ENCODE measurements at regions not wholly inside any gene's neighbourhood (a gene's known extent, or its start where the extent isn't known, plus 50 kb on each side); places are given as distances from the start of the nearest gene placed in this dataset.

GRCh38 chr5:97355775-97356174, 172.7 kb upstream of the RIOK2 start:
- ChIA-PET CTCF (interaction anchor here (0.7 to 2.1 kb wide), 6 partner anchors 14 to 598 kb away, joined by 3 to 6 read pairs (median 3); no protein-coding TSS in a partner anchor), POLR2A (no interaction called here)
- TF ChIP-seq CTCF (IDR thresholded peaks at IDR 0.05; ENCODE audit: control extremely low read depth, extremely low read depth, low read depth, missing control alignments), result no peak
- peak; percentile 37 for DNase-seq (ENCODE audit: extremely low spot score)

GRCh38 chr5:97363577-97363976, 180.5 kb upstream of the RIOK2 start:
- ChIA-PET CTCF (interaction anchor here (1.3 to 1.5 kb wide), 2 partner anchors 10 to 97 kb away, joined by 3 to 11 read pairs; no protein-coding TSS in a partner anchor), POLR2A (no interaction called here)
- no peak for DNase-seq (ENCODE audit: extremely low spot score)
- no peak for TF ChIP-seq CTCF (IDR thresholded peaks at IDR 0.05; ENCODE audit: control extremely low read depth, extremely low read depth, low read depth, missing control alignments)

- no peak for TF ChIP-seq CTCF (IDR thresholded peaks at IDR 0.05; ENCODE audit: control extremely low read depth, extremely low read depth, low read depth, missing control alignments)
- CTCF ChIA-PET, result no interaction called here
- no peak for DNase-seq (ENCODE audit: extremely low spot score)
- POLR2A ChIA-PET, result no interaction called here
These were observed 181.7 kb upstream of the RIOK2 start for GRCh38 chr5:97364731-97365130.

GRCh38 chr5:97365163-97365845, 182.3 kb upstream of the RIOK2 start:
- TF ChIP-seq CTCF (IDR thresholded peaks at IDR 0.05; ENCODE audit: control extremely low read depth, extremely low read depth, low read depth, missing control alignments), result no peak
- CTCF ChIA-PET, result interaction anchor here (1.0 kb wide), 1 partner anchor 31 kb away, joined by 3 read pairs; no protein-coding TSS in a partner anchor
- POLR2A ChIA-PET, result no interaction called here
- DNase-seq (ENCODE audit: extremely low spot score), result no peak

GRCh38 chr5:97365918-97366317, 182.9 kb upstream of the RIOK2 start:
- ChIA-PET CTCF (interaction anchor here (1.0 kb wide), 1 partner anchor 30 kb away, joined by 3 read pairs; no protein-coding TSS in a partner anchor), POLR2A (no interaction called here)
- no peak for DNase-seq (ENCODE audit: extremely low spot score)
- no peak for TF ChIP-seq CTCF (IDR thresholded peaks at IDR 0.05; ENCODE audit: control extremely low read depth, extremely low read depth, low read depth, missing control alignments)

- DNase-seq (ENCODE audit: extremely low spot score), result no peak
- ChIA-PET CTCF (interaction anchor here (1.5 to 1.7 kb wide), 2 partner anchors 20 to 80 kb away, joined by 3 to 6 read pairs; no protein-coding TSS in a partner anchor), POLR2A (no interaction called here)
- no peak for TF ChIP-seq CTCF (IDR thresholded peaks at IDR 0.05; ENCODE audit: control extremely low read depth, extremely low read depth, low read depth, missing control alignments)
These were observed 192.9 kb upstream of the RIOK2 start for GRCh38 chr5:97375959-97376358.

Data from GM10248 (cell line).